Neutrophil (primary cell): ENCODE measurements at regions not wholly inside any gene's neighbourhood (a gene's known extent, or its start where the extent isn't known, plus 50 kb on each side); places are given as distances from the start of the nearest gene placed in this dataset.

Experiments
- H3K27ac ChIP-seq: fragments of 200-600 bp; sonication (generic); 2 replicates; pipeline ENCODE4 v1.5.1; 2016; ENCODE audit warnings: mild to moderate bottlenecking, moderate library complexity
- H3K27me3 ChIP-seq: fragments of 200-600 bp; sonication (generic); 2 replicates; pipeline ENCODE4 v1.6.0; 2016; ENCODE audit warnings: mild to moderate bottlenecking
- H3K36me3 ChIP-seq: fragments of 200-600 bp; sonication (generic); 2 replicates; pipeline ENCODE4 v1.5.1; 2017
- H3K4me1 ChIP-seq, 2 experiments: fragments of 200-600 bp in 1 of 2; sonication (generic) in 1 of 2; 1 replicate in 1 of 2; 2 replicates in 1 of 2; pipeline versions ENCODE4 v1.5.1 to v1.6.1; 2013 to 2016; ENCODE audit warnings: low read depth in 1 of 2, low read length in 1 of 2, mild to moderate bottlenecking in 1 of 2, moderate library complexity in 1 of 2; ENCODE audit not compliant: control insufficient read depth in 1 of 2, insufficient read depth in 1 of 2
- H3K4me3 ChIP-seq, 2 experiments: fragments of 200-600 bp in 1 of 2; sonication (generic) in 1 of 2; 1 replicate in 1 of 2; 2 replicates in 1 of 2; pipeline ENCODE4 v1.5.1; 2013 to 2016; ENCODE audit warnings: low read depth in 1 of 2, low read length in 1 of 2, mild to moderate bottlenecking in 1 of 2, moderate library complexity in 1 of 2
- H3K9me3 ChIP-seq: fragments of 200-600 bp; sonication (generic); 2 replicates; pipeline ENCODE4 v1.5.1; 2016
- CTCF ChIP-seq: fragments of 200-600 bp; sonication (generic); IDR thresholded peaks from 2 replicates; pipeline ENCODE4 v1.5.1; 2016; ENCODE audit warnings: antibody characterized with exemption

GRCh38 chr11:70853068-70853769 is 399.2 kb downstream of the SHANK2 start:
- no peaks in the 10 kb centered on the region for H3K9me3 ChIP-seq
- H3K27me3 ChIP-seq: no peaks in the 10 kb centered on the region
- H3K4me1 ChIP-seq: no peaks in the 10 kb centered on the region
- no peak overlapping the region for H3K27ac ChIP-seq
- TF ChIP-seq CTCF: no peak
- H3K4me3 ChIP-seq: no peak overlapping the region
- no peaks in the 10 kb centered on the region for H3K36me3 ChIP-seq

DNA sequence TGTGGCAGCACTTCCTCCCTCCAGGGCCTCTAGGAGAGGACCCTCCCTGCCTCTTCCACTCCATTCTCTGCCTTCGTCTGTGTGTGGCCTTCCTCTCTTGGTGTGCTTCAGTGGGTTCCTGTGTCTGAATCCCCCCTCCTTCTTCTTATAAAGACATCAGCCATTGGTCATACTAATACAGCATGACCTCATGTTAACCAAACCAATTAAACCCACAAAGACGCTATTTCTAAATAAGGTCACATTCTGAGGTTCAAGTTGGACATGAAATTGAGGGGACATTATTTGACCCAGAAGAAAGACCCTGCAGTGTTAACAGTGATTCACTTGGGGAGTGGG is 398.6 kb downstream of the SHANK2 start:
- no peaks in the 10 kb centered on the region for H3K36me3 ChIP-seq
- no peaks in the 10 kb centered on the region for H3K4me1 ChIP-seq
- TF ChIP-seq CTCF: no peak
- H3K27me3 ChIP-seq: no peaks in the 10 kb centered on the region
- H3K4me3 ChIP-seq: no peak overlapping the region
- no peak overlapping the region for H3K27ac ChIP-seq
- H3K9me3 ChIP-seq: no peaks in the 10 kb centered on the region

GRCh38 chr11:70854201-70854600 is 398.2 kb downstream of the SHANK2 start:
- H3K4me1 ChIP-seq: no peaks in the 10 kb centered on the region
- H3K4me3 ChIP-seq: no peak overlapping the region
- TF ChIP-seq CTCF: no peak
- no peaks in the 10 kb centered on the region for H3K9me3 ChIP-seq
- H3K36me3 ChIP-seq: no peaks in the 10 kb centered on the region
- H3K27ac ChIP-seq: no peak overlapping the region
- H3K27me3 ChIP-seq: no peaks in the 10 kb centered on the region

DNA sequence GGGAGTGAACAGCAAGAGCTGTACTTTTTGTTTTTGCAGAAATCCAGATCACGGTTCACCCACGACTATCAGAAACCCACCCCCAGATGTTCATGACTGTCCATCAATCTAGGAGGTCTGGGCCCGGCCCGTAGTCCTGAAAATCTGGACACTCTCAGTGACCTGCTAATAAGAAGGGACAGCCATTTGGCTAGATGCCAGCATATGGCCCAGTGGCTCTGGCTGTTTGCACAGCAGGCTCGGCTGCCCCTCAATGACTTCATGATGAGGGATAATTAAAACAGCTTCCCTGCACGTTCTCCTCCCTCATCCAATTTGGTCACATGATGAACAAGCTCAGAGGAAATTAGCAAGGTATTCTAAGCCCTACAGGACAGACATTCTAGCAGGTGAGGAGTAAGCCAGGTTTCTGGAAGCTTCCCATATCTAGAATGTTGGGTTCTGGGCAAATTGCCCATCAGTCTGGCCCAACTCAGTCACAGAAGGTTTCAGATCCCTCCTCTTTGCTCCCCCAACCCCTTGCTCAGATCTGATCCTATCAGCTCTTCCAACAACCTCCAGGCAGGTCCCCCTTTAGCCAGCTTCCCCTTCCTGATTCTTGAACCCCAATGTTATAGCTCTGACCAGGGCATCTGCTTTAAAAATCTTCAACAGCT is 397.3 kb downstream of the SHANK2 start:
- no peaks in the 10 kb centered on the region for H3K36me3 ChIP-seq
- no peak for TF ChIP-seq CTCF
- H3K27ac ChIP-seq: no peak overlapping the region

GRCh38 chr11:70857894-70858293 is 394.5 kb downstream of the SHANK2 start:
- Histone ChIP-seq H3K27me3 (no peaks in the 10 kb centered on the region), H3K4me1 (no peaks in the 10 kb centered on the region), H3K36me3 (no peaks in the 10 kb centered on the region), H3K27ac (no peak overlapping the region), H3K4me3 (no peak overlapping the region), H3K9me3 (no peaks in the 10 kb centered on the region)
- TF ChIP-seq CTCF: no peak

More for the DNA sequence above, 397.3 kb downstream of the SHANK2 start:
- Histone ChIP-seq H3K4me3 (no peak overlapping the region), H3K27me3 (no peaks in the 10 kb centered on the region), H3K9me3 (no peaks in the 10 kb centered on the region), H3K4me1 (no peaks in the 10 kb centered on the region)
